Activated CD8-positive, alpha-beta memory T cell treated with anti-CD3 and anti-CD28 coated beads for 4 hours (primary cell): ENCODE measurements at regions not wholly inside any gene's neighbourhood (a gene's known extent, or its start where the extent isn't known, plus 50 kb on each side); places are given as distances from the start of the nearest gene placed in this dataset.
"Not testable (repeated sequence)": the region's sequence is repeated elsewhere in the genome, so short reads cannot be mapped to it uniquely, and the experiment has no call there.

Source experiments
- DNase-seq, 2 donors: peaks; one replicate each; pipeline ENCODE4 v3.0.0-alpha.2; 2020; ENCODE audit warnings: low read depth in 2 of 2

GRCh38 chr16:82300374-82300951 is 130.4 kb upstream of the MPHOSPH6 start:
- DNase-seq, result no peak

GRCh38 chr16:82298472-82298871 is 128.4 kb upstream of the MPHOSPH6 start:
- no peak for DNase-seq

DNA sequence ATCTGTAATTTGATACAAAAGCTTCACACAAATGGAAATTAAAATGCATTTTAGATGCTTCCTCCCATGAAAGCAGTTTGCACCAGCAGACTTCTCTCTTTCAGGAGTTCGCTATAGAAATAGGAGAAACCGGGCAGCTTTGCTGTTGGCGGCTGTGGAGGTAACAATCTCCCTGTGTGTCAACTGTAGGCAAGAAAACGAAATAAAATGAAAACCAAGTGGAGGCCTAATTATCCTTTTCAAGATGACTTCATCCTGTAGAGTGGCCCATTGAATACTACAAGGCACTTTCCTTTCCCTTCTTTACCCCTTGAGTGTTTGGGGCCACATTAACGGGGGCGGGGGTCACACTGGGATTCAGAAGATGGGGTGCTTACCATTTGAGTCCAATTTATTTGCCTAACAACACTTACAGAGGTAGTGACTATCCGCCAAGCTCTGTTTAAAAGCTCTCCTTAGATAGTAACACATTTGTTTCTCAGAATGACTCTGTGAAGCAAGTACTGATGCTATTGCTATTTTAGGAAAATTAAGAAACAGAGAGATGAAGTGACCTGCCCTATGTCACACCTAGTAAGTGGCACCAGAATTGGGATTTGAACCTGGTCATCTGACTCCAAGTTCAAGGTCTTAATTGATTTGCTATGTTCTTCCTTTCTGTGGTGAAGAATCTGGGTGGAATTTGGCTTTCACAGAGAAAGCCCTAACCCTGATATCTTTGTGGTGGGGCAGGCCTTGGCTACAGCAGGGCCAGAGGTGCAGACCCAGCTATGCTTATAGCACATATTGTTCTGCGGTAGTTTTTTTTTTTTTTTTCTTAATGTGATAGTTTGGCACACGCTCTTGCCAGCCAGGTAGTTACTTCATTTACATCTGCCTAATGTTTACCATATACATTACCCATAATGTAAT is 125.5 kb upstream of the MPHOSPH6 start:
- DNase-seq, result no peak

DNA sequence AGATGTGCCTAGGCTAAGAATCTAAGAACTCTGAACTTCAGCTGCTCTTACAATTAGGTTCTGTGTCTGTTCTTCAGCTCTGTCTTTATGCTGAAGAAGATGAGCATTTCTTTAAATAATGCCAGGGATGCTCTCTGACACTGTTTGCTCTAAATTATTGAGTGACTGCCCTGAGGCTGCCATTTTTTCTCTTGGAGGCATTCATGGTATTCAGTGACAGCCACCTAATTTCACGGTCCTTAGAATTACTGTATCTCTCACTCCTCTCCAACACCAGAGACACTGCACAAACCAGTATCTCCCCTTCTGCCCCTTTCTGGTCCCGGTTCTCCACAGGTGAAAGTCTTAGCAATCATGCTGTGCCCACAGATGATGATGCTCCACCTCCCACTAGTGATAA is 123.6 kb upstream of the MPHOSPH6 start:
- no peak for DNase-seq

- no peak for DNase-seq
These were observed 117.9 kb upstream of the MPHOSPH6 start for GRCh38 chr16:82287937-82288336.

- DNase-seq, result no peak
These were observed 112.6 kb upstream of the MPHOSPH6 start for GRCh38 chr16:82282662-82283061.

DNA sequence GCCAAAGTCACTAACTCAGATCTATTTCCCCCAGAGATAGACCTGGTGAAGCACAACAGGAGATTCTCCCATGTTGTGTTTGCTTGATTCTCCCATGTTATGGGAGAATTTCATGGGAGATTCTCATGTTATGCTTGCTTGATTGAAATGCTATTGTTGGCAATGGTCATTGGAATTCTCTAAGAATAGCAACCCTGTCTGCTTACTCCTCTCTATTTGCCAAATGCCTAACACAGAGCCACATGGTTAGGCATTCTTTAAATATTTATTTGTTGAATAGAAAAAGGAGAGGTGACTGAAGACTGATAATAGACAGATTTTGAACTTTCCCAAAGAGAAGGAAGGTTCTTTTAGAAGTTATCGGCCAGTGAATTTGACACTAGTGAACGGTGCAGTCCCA is 111.5 kb upstream of the MPHOSPH6 start:
- DNase-seq, result no peak

GRCh38 chr16:82280867-82281266 is 110.8 kb upstream of the MPHOSPH6 start:
- DNase-seq, result no peak

DNA sequence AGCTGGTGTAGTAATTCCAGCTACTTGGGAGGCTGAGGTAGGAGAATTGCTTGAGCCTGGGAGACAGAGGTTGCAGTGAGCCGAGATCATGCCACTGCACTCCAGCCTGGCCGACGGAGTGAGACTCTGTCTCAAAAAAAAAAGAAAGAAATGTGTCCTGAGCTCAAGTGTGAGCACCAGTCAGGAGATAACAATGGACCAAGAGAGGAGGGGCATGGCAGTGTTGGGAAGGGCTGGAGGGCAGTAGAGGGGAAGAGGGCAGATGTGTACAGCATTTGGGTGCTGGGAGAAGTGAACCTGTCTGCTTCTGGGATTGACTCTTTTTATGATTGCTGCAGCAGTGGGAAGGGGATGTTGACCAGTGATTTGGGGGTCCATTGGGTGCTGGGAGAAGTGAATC is 105.3 kb upstream of the MPHOSPH6 start:
- not testable (repeated sequence) for DNase-seq

DNA sequence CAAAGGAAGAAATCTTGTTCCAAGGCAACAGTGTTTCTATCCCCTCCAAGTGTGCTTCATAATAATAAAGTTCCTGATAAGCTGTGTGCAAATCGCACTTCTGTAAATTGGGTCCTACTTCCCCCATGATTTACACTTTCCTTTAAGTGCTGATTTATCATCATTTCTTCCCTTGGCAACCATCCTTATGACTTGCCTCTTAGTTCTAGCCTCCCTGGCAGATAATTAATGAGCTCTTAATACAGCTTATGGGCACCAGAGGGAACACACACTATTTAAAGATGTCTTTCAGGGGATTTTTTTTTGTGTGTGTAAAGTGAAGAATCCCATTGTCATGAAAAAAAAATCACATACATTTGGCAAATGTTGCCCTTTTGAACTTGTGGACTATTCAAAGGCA is 101.6 kb upstream of the MPHOSPH6 start:
- DNase-seq, result no peak

DNA sequence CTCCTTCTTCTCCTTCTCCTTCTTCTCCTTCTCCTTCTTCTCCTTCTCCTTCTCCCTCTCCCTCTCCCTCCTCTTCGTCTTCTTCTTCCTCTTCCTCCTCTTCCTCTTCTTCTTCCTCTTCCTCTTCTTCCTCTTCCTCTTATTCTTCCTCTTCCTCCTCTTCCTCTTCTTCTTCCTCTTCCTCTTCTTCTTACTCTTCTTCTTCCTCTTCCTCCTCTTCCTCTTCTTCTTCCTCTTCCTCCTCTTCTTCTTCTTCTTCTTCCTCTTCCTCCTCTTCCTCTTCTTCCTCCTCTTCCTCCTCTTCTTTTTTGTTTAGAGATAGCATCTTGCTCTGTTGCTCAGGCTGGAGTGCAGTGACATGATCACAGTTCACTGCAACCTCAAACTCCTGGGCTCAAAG is 97.7 kb upstream of the MPHOSPH6 start:
- not testable (repeated sequence) for DNase-seq

DNA sequence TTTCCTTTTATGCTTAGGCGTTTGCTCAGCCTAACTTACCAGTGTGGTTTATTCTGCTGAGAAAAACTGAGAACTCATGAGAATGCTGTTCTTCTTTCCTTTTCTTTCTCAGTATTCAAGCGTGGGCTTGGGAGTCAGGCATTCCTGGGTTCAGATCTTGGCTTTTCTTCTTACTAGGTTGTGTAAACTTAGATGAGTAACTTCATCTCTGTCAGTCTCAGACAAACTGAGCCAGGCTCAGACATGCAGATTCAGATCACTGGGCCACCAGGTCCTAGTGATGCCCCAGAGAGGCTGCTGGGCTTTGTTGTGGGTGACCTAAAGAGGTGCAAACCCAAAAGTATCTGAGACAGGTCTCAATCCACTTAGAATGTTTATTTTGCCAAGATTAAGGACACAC is 95.8 kb upstream of the MPHOSPH6 start:
- DNase-seq, result no peak

GRCh38 chr16:82264756-82265155 is 94.7 kb upstream of the MPHOSPH6 start:
- no peak for DNase-seq

DNA sequence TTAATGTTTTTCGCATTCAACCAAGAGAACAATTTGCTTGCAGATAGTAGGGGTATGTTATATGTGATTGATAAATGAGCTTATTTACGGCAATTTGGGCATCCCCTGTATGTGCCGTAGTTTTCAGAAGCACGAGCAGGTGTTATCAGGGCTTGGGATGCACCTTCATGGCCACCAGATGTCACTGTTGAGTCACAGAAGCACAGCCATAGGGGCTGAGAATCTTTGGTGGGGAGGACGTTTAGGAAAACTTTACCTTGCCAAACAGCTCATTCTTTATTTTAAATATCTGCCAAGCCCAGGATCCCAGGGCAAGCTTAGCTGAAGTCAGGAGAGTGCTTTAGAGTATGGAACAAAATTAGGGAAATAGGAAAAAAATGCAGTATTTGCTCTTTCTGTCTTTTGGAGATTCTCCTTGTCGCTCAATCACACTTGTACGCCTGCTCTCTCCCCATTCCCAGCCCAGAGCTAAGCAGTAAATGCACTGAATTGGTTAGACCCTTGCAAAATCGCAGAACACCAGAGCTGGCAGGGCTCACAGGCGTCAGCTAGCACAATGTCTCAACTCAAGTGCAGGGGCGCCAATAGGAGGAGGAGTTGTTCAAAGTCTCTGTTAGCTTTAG is 93.6 kb upstream of the MPHOSPH6 start:
- peak; percentile 10 to 16 for DNase-seq

- DNase-seq, result no peak
These were observed 92.2 kb upstream of the MPHOSPH6 start for GRCh38 chr16:82262244-82262643.

DNA sequence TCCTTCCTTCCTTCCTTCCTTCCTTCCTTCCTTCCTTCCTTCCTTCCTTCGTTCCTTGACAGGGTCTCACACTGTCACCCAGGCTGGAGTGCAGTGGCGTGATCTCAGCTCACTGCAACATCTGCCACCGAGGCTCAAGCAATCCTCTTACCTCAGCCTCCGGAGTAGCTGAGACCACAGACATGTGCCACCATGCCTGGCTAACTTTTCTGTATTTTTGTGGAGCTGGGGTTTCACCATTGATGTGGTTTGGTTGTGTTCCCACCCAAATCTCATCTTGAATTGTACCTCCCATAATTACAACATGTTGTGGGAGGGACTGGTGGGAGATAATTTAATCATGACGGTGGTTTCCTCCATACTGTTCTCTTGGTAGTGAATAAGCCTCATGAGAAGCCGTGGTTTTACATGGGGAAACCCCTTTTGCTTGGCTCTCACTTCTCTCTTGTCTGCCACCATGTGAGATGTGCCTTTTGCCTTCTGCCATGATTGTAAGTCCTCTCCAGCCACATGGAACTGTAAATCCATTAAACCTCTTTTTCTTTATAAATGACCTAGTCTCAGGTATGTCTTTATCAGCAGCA is 90.3 kb upstream of the MPHOSPH6 start:
- DNase-seq, result no peak

GRCh38 chr16:82259731-82260130 is 89.7 kb upstream of the MPHOSPH6 start:
- no peak for DNase-seq

- DNase-seq, result no peak
These were observed 88.0 kb upstream of the MPHOSPH6 start for GRCh38 chr16:82257990-82258389.

DNA sequence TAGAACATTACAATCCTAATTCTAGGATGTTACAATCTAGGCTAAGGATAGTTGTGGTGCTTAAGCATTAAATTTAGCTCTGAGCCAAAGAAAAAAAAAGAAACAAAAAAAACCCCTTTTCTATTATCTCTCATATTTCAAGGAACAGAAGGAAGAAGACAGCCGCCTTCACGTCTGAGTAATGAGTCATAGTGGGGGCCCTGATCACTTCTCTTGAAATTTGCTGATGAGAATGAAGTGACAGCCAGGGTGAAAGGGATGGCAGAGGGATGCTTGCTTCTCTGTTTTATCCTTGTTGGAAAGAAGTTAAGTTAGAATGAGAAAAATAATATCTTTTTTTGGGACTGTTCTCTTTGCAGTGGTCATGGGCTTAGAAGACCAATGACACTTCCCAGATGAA is 82.6 kb upstream of the MPHOSPH6 start:
- DNase-seq, result no peak

DNA sequence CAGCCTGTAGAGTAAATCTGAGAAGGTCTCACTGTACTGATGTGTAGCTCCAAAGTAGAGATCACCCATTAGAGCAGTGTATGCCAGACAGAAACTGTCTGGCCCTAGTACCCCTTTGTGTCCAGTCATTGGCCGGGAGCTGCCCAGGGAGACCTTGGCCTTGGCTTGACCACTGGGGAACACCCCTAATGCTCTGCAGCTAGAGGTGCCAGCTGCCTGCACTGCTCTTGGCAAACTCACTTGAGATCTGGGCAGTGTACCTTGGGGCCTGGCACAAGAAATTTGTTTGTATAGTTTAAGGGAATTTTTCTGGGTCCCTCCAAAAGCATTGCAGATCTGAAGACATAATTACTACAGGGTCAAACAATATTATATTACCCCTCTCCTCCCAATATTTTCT is 78.7 kb upstream of the MPHOSPH6 start:
- DNase-seq, result no peak

GRCh38 chr16:82248012-82248656 is 78.1 kb upstream of the MPHOSPH6 start:
- no peak for DNase-seq

DNA sequence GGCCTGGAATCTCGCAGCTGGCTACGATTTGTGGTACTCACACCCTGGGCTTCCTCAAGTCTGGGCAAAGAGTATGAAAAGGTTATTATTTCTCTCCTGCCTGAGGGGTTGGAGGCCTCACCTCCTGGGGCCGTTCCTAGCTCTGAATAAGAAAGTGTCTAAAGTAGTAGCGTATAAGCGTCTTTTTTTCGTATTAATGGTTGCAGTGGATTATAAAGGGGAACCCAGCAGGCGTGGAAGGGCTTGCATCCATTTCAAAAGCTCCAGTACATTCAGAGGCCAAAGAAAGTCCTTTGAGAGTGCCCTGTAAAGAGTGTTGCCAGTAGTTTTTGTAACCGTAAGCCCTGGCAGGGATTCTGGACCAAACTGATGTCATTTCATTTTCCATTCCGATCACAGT is 72.2 kb upstream of the MPHOSPH6 start:
- no peak for DNase-seq
